ENCODE measurements at regions not wholly inside any gene's neighbourhood (a gene's known extent, or its start where the extent isn't known, plus 50 kb on each side); places are given as distances from the start of the nearest gene placed in this dataset.

DNA sequence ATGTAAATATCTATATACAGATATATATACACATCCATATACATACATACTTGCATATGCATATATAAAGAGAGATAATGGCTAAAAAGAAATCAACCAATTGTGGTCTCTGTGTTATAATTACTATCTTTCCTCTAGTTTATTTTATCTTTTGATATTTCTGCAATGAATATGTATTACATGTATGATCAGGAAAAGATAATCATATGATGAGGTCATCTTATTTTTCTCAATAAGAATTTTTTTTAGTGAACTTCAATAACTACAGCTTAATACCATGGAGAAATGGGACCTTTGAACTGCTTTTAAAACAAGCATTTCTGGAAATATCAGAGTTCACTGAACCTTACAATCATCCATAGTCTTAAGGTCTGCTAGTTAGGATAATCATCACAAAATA is 158.0 kb downstream of the HNRNPD start:
- Histone ChIP-seq H3K36me3 (ENCODE audit: control insufficient read depth in 2 of 4, insufficient read depth in 4 of 4, low read length in 3 of 4) (no peaks in the 10 kb centered on the region), H4K20me1 (replicated peaks in 1 of 2; ENCODE audit: control insufficient read depth in 1 of 2, insufficient read depth in 2 of 2, low read length in 2 of 2) (no peaks in the 10 kb centered on the region), H2BK120ac (replicated peaks; ENCODE audit: low read depth, low read length) (no peak overlapping the region), H2BK12ac (ENCODE audit: low read depth, low read length) (no peak overlapping the region), H3K4me3 (ENCODE audit: extremely low read depth in 1 of 4, insufficient read depth in 2 of 4, low read depth in 3 of 4, low read length in 4 of 4) (no peak overlapping the region), H4K8ac (ENCODE audit: extremely low read depth, insufficient read depth, low read length) (no peak overlapping the region), H2AK5ac (ENCODE audit: low read depth, low read length) (no peak overlapping the region), H3K4me1 (replicated peaks in 1 of 4; ENCODE audit: control insufficient read depth in 3 of 4, insufficient read depth in 4 of 4, low read length in 3 of 4) (no peaks in the 10 kb centered on the region), H2AFZ (ENCODE audit: low read length) (no peak overlapping the region), H3K18ac (ENCODE audit: extremely low read depth, low read length) (no peak overlapping the region), H2BK5ac (ENCODE audit: low read depth, low read length) (no peak overlapping the region), H3K14ac (ENCODE audit: insufficient read length) (no peak overlapping the region), H3K4me2 (ENCODE audit: insufficient read depth in 1 of 2, low read depth in 2 of 2, low read length in 2 of 2) (no peak overlapping the region), H3K79me1 (ENCODE audit: low read depth, low read length) (no peaks in the 10 kb centered on the region), H3K4ac (replicated peaks; ENCODE audit: insufficient read length, low read depth, low read length) (no peak overlapping the region), H3K23me2 (ENCODE audit: low read depth, low read length) (no peaks in the 10 kb centered on the region), H3K27me3 (replicated peaks in 1 of 4; ENCODE audit: control insufficient read depth in 3 of 4, extremely low read depth in 1 of 4, insufficient read depth in 3 of 4, low read length in 3 of 4) (no peaks in the 10 kb centered on the region), H3K9me3 (ENCODE audit: insufficient read depth in 2 of 2, low read depth in 1 of 2, low read length in 1 of 2) (no peaks in the 10 kb centered on the region), H3K56ac (replicated peaks; ENCODE audit: insufficient read length, low read depth, low read length) (no peak overlapping the region), H4K91ac (replicated peaks; ENCODE audit: insufficient read length, low read length) (no peak overlapping the region), H4K5ac (ENCODE audit: insufficient read length, low read depth, low read length) (no peak overlapping the region), H3K27ac (ENCODE audit: low read depth, low read length) (no peak overlapping the region), H3K23ac (ENCODE audit: insufficient read length) (no peak overlapping the region), H2BK15ac (ENCODE audit: low read length) (no peak overlapping the region), H2BK20ac (ENCODE audit: low read length) (no peak overlapping the region), H3K79me2 (ENCODE audit: control insufficient read depth in 1 of 2, insufficient read depth in 2 of 2, low read length in 2 of 2) (no peaks in the 10 kb centered on the region), H3K9ac (replicated peaks in 1 of 4; ENCODE audit: extremely low read depth in 1 of 4, low read depth in 3 of 4, low read length in 3 of 4) (no peak overlapping the region)
- DNase-seq (ENCODE audit: low read depth in 1 of 2, low spot score in 2 of 2) (no peak), FAIRE-seq (no peak)
- ChIA-PET CTCF (ENCODE audit: partially characterized antibody) (interaction anchor here (0.6 kb wide), 1 partner anchor 335 kb away, joined by 3 read pairs; no protein-coding TSS in a partner anchor), POLR2A (ENCODE audit: partially characterized antibody) (no interaction called here)
- no peak for TF ChIP-seq SAP30 (IDR thresholded peaks at IDR 0.05; ENCODE audit: insufficient read depth, insufficient replicate concordance, low read length)
- TF ChIP-seq, protein P1, sequence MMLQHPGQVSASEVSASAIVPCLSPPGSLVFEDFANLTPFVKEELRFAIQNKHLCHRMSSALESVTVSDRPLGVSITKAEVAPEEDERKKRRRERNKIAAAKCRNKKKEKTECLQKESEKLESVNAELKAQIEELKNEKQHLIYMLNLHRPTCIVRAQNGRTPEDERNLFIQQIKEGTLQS (IDR thresholded peaks at IDR 0.05; ENCODE audit: insufficient read depth, low read depth, low read length) = no peak
- no peak for TF ChIP-seq GTF2F1 (IDR thresholded peaks at IDR 0.05; ENCODE audit: borderline replicate concordance, low read depth, low read length)
- TF ChIP-seq RBBP5 (IDR thresholded peaks at IDR 0.05; ENCODE audit: borderline replicate concordance, low read depth, low read length) = no peak
- TF ChIP-seq KDM5A (IDR thresholded peaks at IDR 0.05; ENCODE audit: low read length) = no peak
- no peak for TF ChIP-seq TCF12 (IDR thresholded peaks at IDR 0.05; ENCODE audit: low read depth, low read length)
- TF ChIP-seq CEBPB (IDR thresholded peaks at IDR 0.05; ENCODE audit: low read depth, low read length) = no peak
- TF ChIP-seq GABPA (IDR thresholded peaks at IDR 0.05; ENCODE audit: borderline replicate concordance, insufficient read depth, low read length) = no peak
- no peak for TF ChIP-seq HDAC2 (IDR thresholded peaks at IDR 0.05; ENCODE audit: borderline replicate concordance in 1 of 2, low read depth in 2 of 2, low read length in 2 of 2)
- TF ChIP-seq CREB1 (IDR thresholded peaks at IDR 0.05) = no peak
- TF ChIP-seq HDAC6 (IDR thresholded peaks at IDR 0.05; ENCODE audit: low read depth, low read length) = no peak
- no peak for TF ChIP-seq NANOG (IDR thresholded peaks at IDR 0.05; ENCODE audit: insufficient read depth, low read depth, low read length, poor library complexity, severe bottlenecking)

Data from H1 (cell line).